ENCODE measurements at regions not wholly inside any gene's neighbourhood (a gene's known extent, or its start where the extent isn't known, plus 50 kb on each side); places are given as distances from the start of the nearest gene placed in this dataset.
"Not testable (repeated sequence)": the region's sequence is repeated elsewhere in the genome, so short reads cannot be mapped to it uniquely, and the experiment has no call there.

DNA sequence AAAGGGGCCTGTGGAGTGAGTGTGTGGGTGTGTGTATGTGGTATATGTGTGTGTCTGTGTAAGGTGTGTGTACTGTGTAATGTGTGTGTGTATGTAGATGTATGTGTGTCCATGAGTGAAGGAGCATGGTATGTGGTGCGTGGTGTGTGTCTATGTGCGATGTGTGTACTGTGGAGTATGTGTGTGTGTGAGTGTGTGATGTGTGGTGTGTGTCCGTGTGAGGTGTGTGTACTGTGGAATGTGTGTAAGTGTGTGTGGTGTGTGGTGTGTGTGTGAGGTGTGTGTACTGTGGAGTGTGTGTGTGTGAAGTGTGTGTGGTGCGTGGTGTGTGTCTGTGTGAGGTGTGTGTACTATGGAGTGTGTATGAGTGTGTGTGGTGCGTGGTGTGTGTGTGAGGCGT lies 83.1 kb upstream of the PRR5 start:
- not testable (repeated sequence) for TF ChIP-seq POLR2A (IDR thresholded peaks at IDR 0.05); CTCF (IDR thresholded peaks at IDR 0.05); EP300 (IDR thresholded peaks at IDR 0.05; ENCODE audit: low read depth); POLR2AphosphoS5 (IDR thresholded peaks at IDR 0.05)

All from transverse colon (tissue), 4 donors.